Hypothalamus (tissue), 51 donors: ENCODE measurements at regions not wholly inside any gene's neighbourhood (a gene's known extent, or its start where the extent isn't known, plus 50 kb on each side); places are given as distances from the start of the nearest gene placed in this dataset.
"Not testable (repeated sequence)": the region's sequence is repeated elsewhere in the genome, so short reads cannot be mapped to it uniquely, and the experiment has no call there.

Source experiments
- DNase-seq, 51 donors: peaks; one replicate each; lab custom pipeline; 2025; lab: John Stamatoyannopoulos, UW

- DNase-seq: peak in 4 of 51 donors; percentile 1 to 16 (median 3)
Observed at GRCh38 chr5:36389245-36389644, 87.5 kb upstream of the RANBP3L start.

GRCh38 chr5:36390640-36391039, 88.9 kb upstream of the RANBP3L start:
- DNase-seq: no peak

- DNase-seq: no peak
Observed at GRCh38 chr5:36392186-36392585, 90.5 kb upstream of the RANBP3L start.

- DNase-seq: no peak
Observed at GRCh38 chr5:36392818-36393217, 91.1 kb upstream of the RANBP3L start.

- no peak for DNase-seq
Observed at GRCh38 chr5:36393656-36394428, 92.1 kb upstream of the RANBP3L start.

- DNase-seq: no peak
Observed at GRCh38 chr5:36395260-36395659, 93.6 kb upstream of the RANBP3L start.

GRCh38 chr5:36395947-36396346, 94.2 kb upstream of the RANBP3L start:
- DNase-seq: not testable (repeated sequence)

- DNase-seq: no peak
Observed at GRCh38 chr5:36396640-36397039, 94.9 kb upstream of the RANBP3L start.

GRCh38 chr5:36397901-36398536, 96.3 kb upstream of the RANBP3L start:
- peak in 1 of 51 donors; percentile 34 for DNase-seq

- DNase-seq: no peak
Observed at GRCh38 chr5:36402512-36402906, 100.8 kb upstream of the RANBP3L start.

- peak in 5 of 51 donors; percentile 3 to 15 (median 6) for DNase-seq
Observed at GRCh38 chr5:36403632-36404311, 102.1 kb upstream of the RANBP3L start.

GRCh38 chr5:36406023-36406422, 104.3 kb upstream of the RANBP3L start:
- DNase-seq: no peak

- no peak for DNase-seq
Observed at GRCh38 chr5:36407396-36407795, 105.7 kb upstream of the RANBP3L start.

GRCh38 chr5:36409711-36410110, 108.0 kb upstream of the RANBP3L start:
- not testable (repeated sequence) for DNase-seq

GRCh38 chr5:36410672-36411071, 109.0 kb upstream of the RANBP3L start:
- not testable (repeated sequence) for DNase-seq

- peak in 1 of 51 donors; percentile 27 for DNase-seq
Observed at GRCh38 chr5:36414869-36415282, 113.2 kb upstream of the RANBP3L start.

- DNase-seq: no peak
Observed at GRCh38 chr5:36416605-36417004, 114.9 kb upstream of the RANBP3L start.

- no peak for DNase-seq
Observed at GRCh38 chr5:36417221-36417620, 115.5 kb upstream of the RANBP3L start.

- no peak for DNase-seq
Observed at GRCh38 chr5:36417668-36418067, 116.0 kb upstream of the RANBP3L start.

GRCh38 chr5:36418152-36418979, 116.7 kb upstream of the RANBP3L start:
- no peak for DNase-seq

GRCh38 chr5:36421256-36421655, 119.6 kb upstream of the RANBP3L start:
- DNase-seq: no peak
